K562 (cell line): ENCODE measurements at regions not wholly inside any gene's neighbourhood (a gene's known extent, or its start where the extent isn't known, plus 50 kb on each side); places are given as distances from the start of the nearest gene placed in this dataset.

Experiments
- ARHGAP35 ChIP-seq: fragments of 450-650 bp; IDR thresholded peaks from 2 replicates; pipeline ENCODE4 v1.6.1; 2018; ENCODE audit not compliant: partially characterized antibody
- BDP1 ChIP-seq: IDR thresholded peaks from 3 replicates; pipeline ENCODE4 v1.6.1; 2011; ENCODE audit not compliant: insufficient read length, insufficient read depth
- BRD4 ChIP-seq: fragments of 200-600 bp; sonication (generic); IDR thresholded peaks from 2 replicates; pipeline ENCODE4 v1.6.1; 2017; ENCODE audit warnings: inconsistent platforms
- CBFA2T2 ChIP-seq: fragments of 450-650 bp; conservative IDR thresholded peaks from 2 replicates; pipeline ENCODE4 v1.6.1; 2017; ENCODE audit warnings: mild to moderate bottlenecking
- FOS ChIP-seq: IDR thresholded peaks from 3 replicates; pipeline ENCODE4 v1.6.1; 2011; ENCODE audit not compliant: insufficient read length; ENCODE audit errors: extremely low read depth
- MAFF ChIP-seq: IDR thresholded peaks from 2 replicates; pipeline ENCODE4 v1.6.1; 2012; ENCODE audit warnings: low read length, improper control_type of control experiment
- MTA1 ChIP-seq: fragments of 450-650 bp; IDR thresholded peaks from 2 replicates; pipeline ENCODE4 v1.6.1; 2017; ENCODE audit warnings: borderline replicate concordance
- NCOA4 ChIP-seq: fragments of 450-650 bp; IDR thresholded peaks from 2 replicates; pipeline ENCODE4 v1.6.1; 2018; ENCODE audit warnings: mild to moderate bottlenecking; ENCODE audit not compliant: partially characterized antibody
- PHB ChIP-seq: fragments of 250-450 bp; sonication (Bioruptor Pico); IDR thresholded peaks from 2 replicates; pipeline ENCODE4 v1.5.0; 2021
- PHF21A ChIP-seq: fragments of 450-650 bp; IDR thresholded peaks from 2 replicates; pipeline ENCODE4 v1.6.1; 2017; ENCODE audit warnings: low read depth, borderline replicate concordance
- POLR2A ChIP-seq: fragments of 450-650 bp; conservative IDR thresholded peaks from 2 replicates; pipeline ENCODE4 v1.6.1; 2016
- POLR2AphosphoS5 ChIP-seq: IDR thresholded peaks from 2 replicates; pipeline ENCODE4 v1.6.1; 2011; ENCODE audit warnings: mild to moderate bottlenecking, low read depth, low read length, moderate library complexity; ENCODE audit not compliant: control insufficient read depth, insufficient read depth
- POLR3G ChIP-seq: IDR thresholded peaks from 2 replicates; pipeline ENCODE4 v1.6.1; 2011; ENCODE audit not compliant: insufficient read length, insufficient replicate concordance; ENCODE audit errors: extremely low read depth
- PRPF4 ChIP-seq: fragments of 200-400 bp; formaldehyde crosslinking; IDR thresholded peaks from one replicate; pipeline ENCODE4 v1.6.1; 2017; ENCODE audit warnings: low read length, low read depth, mild to moderate bottlenecking; ENCODE audit not compliant: insufficient read depth, poor library complexity, severe bottlenecking
- SMARCB1 ChIP-seq: IDR thresholded peaks from 2 replicates; pipeline ENCODE4 v1.6.1; 2011; ENCODE audit warnings: improper control_type of control experiment, low read depth; ENCODE audit not compliant: insufficient read length
- TRIM24 ChIP-seq, 2 experiments: fragments of 450-650 bp; IDR thresholded peaks; 2 replicates each; pipeline ENCODE4 v1.6.1; 2016
- XRCC3 ChIP-seq: fragments of 450-650 bp; IDR thresholded peaks from 2 replicates; pipeline ENCODE4 v1.6.1; 2017; ENCODE audit warnings: mild to moderate bottlenecking, moderate library complexity
- ZBTB1 ChIP-seq: sonication (generic); formaldehyde crosslinking; IDR thresholded peaks from 2 replicates; pipeline ENCODE4 v1.8.1; 2023; ENCODE audit warnings: missing genetic modification reagents, low read depth, mild to moderate bottlenecking, borderline replicate concordance
- ZNF140 ChIP-seq: fragments of 250-450 bp; sonication (Bioruptor Pico); IDR thresholded peaks from 2 replicates; pipeline ENCODE4 v1.8.0; 2021; ENCODE audit warnings: moderate library complexity, mild to moderate bottlenecking, inconsistent platforms
- ZNF23 ChIP-seq: fragments of 250-450 bp; sonication (Bioruptor Pico); IDR thresholded peaks from 2 replicates; pipeline ENCODE4 v1.4.0; 2020; ENCODE audit warnings: mild to moderate bottlenecking
- ZNF274 ChIP-seq: IDR thresholded peaks from 2 replicates; pipeline ENCODE4 v1.6.1; 2011; ENCODE audit warnings: low read depth, mild to moderate bottlenecking, low read length, moderate library complexity, borderline replicate concordance
- ZNF445 ChIP-seq: fragments of 250-450 bp; sonication (Bioruptor Pico); IDR thresholded peaks from 2 replicates; pipeline ENCODE4 v1.4.0; 2020; ENCODE audit warnings: low read depth, mild to moderate bottlenecking, moderate library complexity
- ZNF76 ChIP-seq: fragments of 250-450 bp; sonication (Bioruptor Pico); IDR thresholded peaks from 2 replicates; pipeline ENCODE4 v1.4.0; 2020; ENCODE audit warnings: mild to moderate bottlenecking, moderate library complexity, borderline replicate concordance
- TF ChIP-seq, protein P1 (sequence below): sonication (generic); formaldehyde crosslinking; IDR thresholded peaks from 2 replicates; pipeline ENCODE4 v1.8.0; 2022; ENCODE audit warnings: mild to moderate bottlenecking, missing genetic modification reagents, borderline replicate concordance
- TF ChIP-seq, protein P2 (sequence below): fragments of 250-450 bp; sonication (Bioruptor Pico); IDR thresholded peaks from 2 replicates; pipeline ENCODE4 v1.8.0; 2022; ENCODE audit warnings: moderate library complexity, mild to moderate bottlenecking, inconsistent platforms
- TF ChIP-seq, protein P3 (sequence below): fragments of 450-650 bp; formaldehyde crosslinking; IDR thresholded peaks from 2 replicates; pipeline ENCODE4 v1.4.0; 2020; ENCODE audit warnings: mild to moderate bottlenecking
- TF ChIP-seq, protein P4 (sequence below): fragments of 250-450 bp; sonication (Bioruptor Pico); IDR thresholded peaks from 2 replicates; pipeline ENCODE4 v1.8.0; 2022; ENCODE audit warnings: inconsistent platforms, mild to moderate bottlenecking, moderate library complexity, borderline replicate concordance

DNA sequence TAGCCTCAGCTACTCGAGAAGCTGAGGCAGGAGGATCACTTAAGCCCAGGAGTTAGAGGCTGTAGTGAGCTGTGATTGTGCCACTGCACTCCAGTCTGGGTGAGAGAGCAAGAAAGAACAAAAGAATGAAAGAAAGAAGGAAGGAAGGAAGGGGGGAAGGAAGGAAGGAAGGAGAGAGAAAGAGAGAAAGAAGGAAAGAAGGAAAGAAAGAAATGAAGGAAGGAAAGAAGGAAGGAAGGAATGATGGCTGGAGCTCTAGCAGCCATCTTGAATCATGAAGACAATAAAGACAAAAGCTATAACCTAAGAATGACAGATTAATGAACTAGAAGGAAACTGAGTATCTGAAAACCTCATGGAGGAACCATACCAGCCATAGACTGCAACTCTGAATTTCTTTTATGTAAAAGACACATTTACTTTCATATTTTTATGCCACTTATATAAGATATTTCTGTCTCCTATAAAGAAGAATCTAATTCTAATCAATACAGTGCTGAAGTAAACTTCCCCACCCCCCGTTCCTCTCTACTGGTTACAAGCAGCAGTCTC is 522.3 kb upstream of the JARID2 start (continued):
- TF ChIP-seq XRCC3 (no peak), POLR3G (no peak), PHF21A (no peak), CBFA2T2 (no peak), MAFF (no peak), BDP1 (no peak), ARHGAP35 (peak; percentile 80), ZNF445 (no peak), POLR2AphosphoS5 (no peak), FOS (no peak), SMARCB1 (no peak), POLR2A (no peak), ZNF23 (CRISPR knock-in tag) (no peak), ZNF76 (CRISPR knock-in tag) (no peak), ZNF140 (no peak), PHB (no peak), NCOA4 (peak; percentile 62), BRD4 (no peak), PRPF4 (no peak), TRIM24 (IDR thresholded peaks at IDR 0.05) (0 out of 4 replicates have a peak, but pooled peaks of 1 of the 2 experiments have one; percentile 35), MTA1 (peak; percentile 68), ZNF274 (no peak), ZBTB1 (CRISPR knock-in tag) (no peak)
- TF ChIP-seq, protein P1, sequence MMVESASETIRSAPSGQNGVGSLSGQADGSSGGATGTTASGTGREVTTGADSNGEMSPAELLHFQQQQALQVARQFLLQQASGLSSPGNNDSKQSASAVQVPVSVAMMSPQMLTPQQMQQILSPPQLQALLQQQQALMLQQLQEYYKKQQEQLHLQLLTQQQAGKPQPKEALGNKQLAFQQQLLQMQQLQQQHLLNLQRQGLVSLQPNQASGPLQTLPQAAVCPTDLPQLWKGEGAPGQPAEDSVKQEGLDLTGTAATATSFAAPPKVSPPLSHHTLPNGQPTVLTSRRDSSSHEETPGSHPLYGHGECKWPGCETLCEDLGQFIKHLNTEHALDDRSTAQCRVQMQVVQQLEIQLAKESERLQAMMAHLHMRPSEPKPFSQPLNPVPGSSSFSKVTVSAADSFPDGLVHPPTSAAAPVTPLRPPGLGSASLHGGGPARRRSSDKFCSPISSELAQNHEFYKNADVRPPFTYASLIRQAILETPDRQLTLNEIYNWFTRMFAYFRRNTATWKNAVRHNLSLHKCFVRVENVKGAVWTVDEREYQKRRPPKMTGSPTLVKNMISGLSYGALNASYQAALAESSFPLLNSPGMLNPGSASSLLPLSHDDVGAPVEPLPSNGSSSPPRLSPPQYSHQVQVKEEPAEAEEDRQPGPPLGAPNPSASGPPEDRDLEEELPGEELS (CRISPR knock-in tag), result no peak
- TF ChIP-seq, protein P2, sequence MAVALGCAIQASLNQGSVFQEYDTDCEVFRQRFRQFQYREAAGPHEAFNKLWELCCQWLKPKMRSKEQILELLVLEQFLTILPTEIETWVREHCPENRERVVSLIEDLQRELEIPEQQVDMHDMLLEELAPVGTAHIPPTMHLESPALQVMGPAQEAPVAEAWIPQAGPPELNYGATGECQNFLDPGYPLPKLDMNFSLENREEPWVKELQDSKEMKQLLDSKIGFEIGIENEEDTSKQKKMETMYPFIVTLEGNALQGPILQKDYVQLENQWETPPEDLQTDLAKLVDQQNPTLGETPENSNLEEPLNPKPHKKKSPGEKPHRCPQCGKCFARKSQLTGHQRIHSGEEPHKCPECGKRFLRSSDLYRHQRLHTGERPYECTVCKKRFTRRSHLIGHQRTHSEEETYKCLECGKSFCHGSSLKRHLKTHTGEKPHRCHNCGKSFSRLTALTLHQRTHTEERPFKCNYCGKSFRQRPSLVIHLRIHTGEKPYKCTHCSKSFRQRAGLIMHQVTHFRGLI (CRISPR knock-in tag), result no peak
- TF ChIP-seq, protein P3, sequence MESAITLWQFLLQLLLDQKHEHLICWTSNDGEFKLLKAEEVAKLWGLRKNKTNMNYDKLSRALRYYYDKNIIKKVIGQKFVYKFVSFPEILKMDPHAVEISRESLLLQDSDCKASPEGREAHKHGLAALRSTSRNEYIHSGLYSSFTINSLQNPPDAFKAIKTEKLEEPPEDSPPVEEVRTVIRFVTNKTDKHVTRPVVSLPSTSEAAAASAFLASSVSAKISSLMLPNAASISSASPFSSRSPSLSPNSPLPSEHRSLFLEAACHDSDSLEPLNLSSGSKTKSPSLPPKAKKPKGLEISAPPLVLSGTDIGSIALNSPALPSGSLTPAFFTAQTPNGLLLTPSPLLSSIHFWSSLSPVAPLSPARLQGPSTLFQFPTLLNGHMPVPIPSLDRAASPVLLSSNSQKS (CRISPR knock-in tag), result no peak
- TF ChIP-seq, protein P4, sequence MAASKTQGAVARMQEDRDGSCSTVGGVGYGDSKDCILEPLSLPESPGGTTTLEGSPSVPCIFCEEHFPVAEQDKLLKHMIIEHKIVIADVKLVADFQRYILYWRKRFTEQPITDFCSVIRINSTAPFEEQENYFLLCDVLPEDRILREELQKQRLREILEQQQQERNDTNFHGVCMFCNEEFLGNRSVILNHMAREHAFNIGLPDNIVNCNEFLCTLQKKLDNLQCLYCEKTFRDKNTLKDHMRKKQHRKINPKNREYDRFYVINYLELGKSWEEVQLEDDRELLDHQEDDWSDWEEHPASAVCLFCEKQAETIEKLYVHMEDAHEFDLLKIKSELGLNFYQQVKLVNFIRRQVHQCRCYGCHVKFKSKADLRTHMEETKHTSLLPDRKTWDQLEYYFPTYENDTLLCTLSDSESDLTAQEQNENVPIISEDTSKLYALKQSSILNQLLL (CRISPR knock-in tag), result no peak
